ENCODE measurements at regions not wholly inside any gene's neighbourhood (a gene's known extent, or its start where the extent isn't known, plus 50 kb on each side); places are given as distances from the start of the nearest gene placed in this dataset.

DNA sequence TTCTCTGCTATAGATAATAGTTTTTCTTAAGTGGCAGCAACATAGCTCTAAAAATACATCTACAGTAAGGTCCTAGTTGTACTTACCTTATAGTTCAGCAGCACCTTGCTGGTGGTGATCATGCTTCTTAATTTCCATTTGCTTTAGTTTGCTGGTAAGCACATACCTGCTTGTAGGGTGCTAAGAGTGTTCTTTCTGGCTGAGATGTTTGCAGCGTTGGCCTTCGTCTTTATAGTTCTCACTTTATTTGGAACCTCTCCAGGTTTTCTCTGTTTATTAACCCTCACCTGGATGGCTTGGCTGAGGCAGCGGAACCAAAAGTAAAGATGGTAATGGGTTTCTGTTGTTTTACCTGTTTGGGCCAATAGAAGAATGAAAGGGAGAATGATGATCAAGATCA is 123.6 kb upstream of the EFEMP1 start:
- no peak overlapping the region for H3K18ac ChIP-seq (ENCODE audit: extremely low read depth, low read length)
- H3K4me3 ChIP-seq (ENCODE audit: extremely low read depth in 1 of 4, insufficient read depth in 2 of 4, low read depth in 3 of 4, low read length in 4 of 4): no peak overlapping the region
- no peaks in the 10 kb centered on the region for H3K4me1 ChIP-seq (replicated peaks in 1 of 4; ENCODE audit: control insufficient read depth in 3 of 4, insufficient read depth in 4 of 4, low read length in 3 of 4)
- H3K79me2 ChIP-seq (ENCODE audit: control insufficient read depth in 1 of 2, insufficient read depth in 2 of 2, low read length in 2 of 2): no peaks in the 10 kb centered on the region
- POLR2A ChIA-PET (ENCODE audit: partially characterized antibody): no interaction called here
- no peak overlapping the region for H3K9ac ChIP-seq (replicated peaks in 1 of 4; ENCODE audit: extremely low read depth in 1 of 4, low read depth in 3 of 4, low read length in 3 of 4)
- no peak overlapping the region for H4K8ac ChIP-seq (ENCODE audit: extremely low read depth, insufficient read depth, low read length)
- no peak overlapping the region for H3K4me2 ChIP-seq (ENCODE audit: insufficient read depth in 1 of 2, low read depth in 2 of 2, low read length in 2 of 2)
- no peaks in the 10 kb centered on the region for H3K27me3 ChIP-seq (replicated peaks in 1 of 4; ENCODE audit: control insufficient read depth in 3 of 4, extremely low read depth in 1 of 4, insufficient read depth in 3 of 4, low read length in 3 of 4)
- no peak for DNase-seq (ENCODE audit: low read depth in 1 of 2, low spot score in 2 of 2)
- H3K27ac ChIP-seq (ENCODE audit: low read depth, low read length): no peak overlapping the region
- H2BK5ac ChIP-seq (ENCODE audit: low read depth, low read length): no peak overlapping the region
- H3K23me2 ChIP-seq (ENCODE audit: low read depth, low read length): no peaks in the 10 kb centered on the region
- no peaks in the 10 kb centered on the region for H4K20me1 ChIP-seq (replicated peaks in 1 of 2; ENCODE audit: control insufficient read depth in 1 of 2, insufficient read depth in 2 of 2, low read length in 2 of 2)
- CTCF ChIA-PET (ENCODE audit: partially characterized antibody): no interaction called here
- H3K4ac ChIP-seq (replicated peaks; ENCODE audit: insufficient read length, low read depth, low read length): no peak overlapping the region
- no peaks in the 10 kb centered on the region for H3K79me1 ChIP-seq (ENCODE audit: low read depth, low read length)
- no peak overlapping the region for H2BK15ac ChIP-seq (ENCODE audit: low read length)
- no peak overlapping the region for H4K91ac ChIP-seq (replicated peaks; ENCODE audit: insufficient read length, low read length)
- no peak overlapping the region for H2AFZ ChIP-seq (ENCODE audit: low read length)
- H3K9me3 ChIP-seq (ENCODE audit: insufficient read depth in 2 of 2, low read depth in 1 of 2, low read length in 1 of 2): no peaks in the 10 kb centered on the region
- no peak overlapping the region for H4K5ac ChIP-seq (ENCODE audit: insufficient read length, low read depth, low read length)
- no peak overlapping the region for H2BK20ac ChIP-seq (ENCODE audit: low read length)
- H2BK120ac ChIP-seq (replicated peaks; ENCODE audit: low read depth, low read length): no peak overlapping the region
- H2AK5ac ChIP-seq (ENCODE audit: low read depth, low read length): no peak overlapping the region
- no peak overlapping the region for H3K14ac ChIP-seq (ENCODE audit: insufficient read length)
- no peaks in the 10 kb centered on the region for H3K36me3 ChIP-seq (ENCODE audit: control insufficient read depth in 2 of 4, insufficient read depth in 4 of 4, low read length in 3 of 4)
- no peak overlapping the region for H3K56ac ChIP-seq (replicated peaks; ENCODE audit: insufficient read length, low read depth, low read length)
- H3K23ac ChIP-seq (ENCODE audit: insufficient read length): no peak overlapping the region
- no peak for TF ChIP-seq RXRA (IDR thresholded peaks at IDR 0.05; ENCODE audit: insufficient read depth, low read depth, low read length)
- TF ChIP-seq RAD21 (IDR thresholded peaks at IDR 0.05 in 1 of 2, conservative IDR thresholded peaks at IDR 0.05 in 1 of 2; ENCODE audit: low read depth in 2 of 2, low read length in 2 of 2): no peak
- no peak for TF ChIP-seq CREB1 (IDR thresholded peaks at IDR 0.05)
- TF ChIP-seq SAP30 (IDR thresholded peaks at IDR 0.05; ENCODE audit: insufficient read depth, insufficient replicate concordance, low read length): no peak
- TF ChIP-seq CEBPB (IDR thresholded peaks at IDR 0.05; ENCODE audit: low read depth, low read length): no peak
- TF ChIP-seq CBX8 (IDR thresholded peaks at IDR 0.05; ENCODE audit: borderline replicate concordance, low read depth, low read length): no peak
- TF ChIP-seq, protein P1, sequence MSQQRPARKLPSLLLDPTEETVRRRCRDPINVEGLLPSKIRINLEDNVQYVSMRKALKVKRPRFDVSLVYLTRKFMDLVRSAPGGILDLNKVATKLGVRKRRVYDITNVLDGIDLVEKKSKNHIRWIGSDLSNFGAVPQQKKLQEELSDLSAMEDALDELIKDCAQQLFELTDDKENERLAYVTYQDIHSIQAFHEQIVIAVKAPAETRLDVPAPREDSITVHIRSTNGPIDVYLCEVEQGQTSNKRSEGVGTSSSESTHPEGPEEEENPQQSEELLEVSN (IDR thresholded peaks at IDR 0.05): no peak
- TF ChIP-seq HDAC2 (IDR thresholded peaks at IDR 0.05; ENCODE audit: borderline replicate concordance in 1 of 2, low read depth in 2 of 2, low read length in 2 of 2): no peak
- TF ChIP-seq, protein P2, sequence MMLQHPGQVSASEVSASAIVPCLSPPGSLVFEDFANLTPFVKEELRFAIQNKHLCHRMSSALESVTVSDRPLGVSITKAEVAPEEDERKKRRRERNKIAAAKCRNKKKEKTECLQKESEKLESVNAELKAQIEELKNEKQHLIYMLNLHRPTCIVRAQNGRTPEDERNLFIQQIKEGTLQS (IDR thresholded peaks at IDR 0.05; ENCODE audit: insufficient read depth, low read depth, low read length): no peak
- TF ChIP-seq SP4 (IDR thresholded peaks at IDR 0.05; ENCODE audit: low read length): no peak
- TF ChIP-seq POLR2AphosphoS5 (IDR thresholded peaks at IDR 0.05; ENCODE audit: low read depth, low read length): no peak
- TF ChIP-seq GTF2F1 (IDR thresholded peaks at IDR 0.05; ENCODE audit: borderline replicate concordance, low read depth, low read length): no peak
- no peak for TF ChIP-seq TEAD4 (IDR thresholded peaks at IDR 0.05; ENCODE audit: low read depth, low read length)
- no peak for TF ChIP-seq PHF8 (conservative IDR thresholded peaks at IDR 0.05; ENCODE audit: low read depth, low read length)
- no peak for FAIRE-seq
- 90% methylated on average over 3 of the region's 3 CpGs; no CpG with 5 or more reads in 1 of the 2 experiments for WGBS, 2 experiments (ENCODE audit: extremely low coverage in 1 of 2, insufficient coverage in 1 of 2, insufficient read length in 1 of 2, insufficient replicate concordance in 2 of 2, low coverage in 1 of 2, low lambda C conversion rate in 2 of 2, missing lambda C conversion rate in 1 of 2)
- no peak overlapping the region for H2BK12ac ChIP-seq (ENCODE audit: low read depth, low read length)

Data from H1 (cell line).